HepG2 (cell line): ENCODE measurements at regions not wholly inside any gene's neighbourhood (a gene's known extent, or its start where the extent isn't known, plus 50 kb on each side); places are given as distances from the start of the nearest gene placed in this dataset.

Experiments used
- ATAC-seq: fragments of 200-7000 bp; cut with Tn5 transposase; 3 replicates; pipeline ENCODE4 v1.9.1; 2020; ENCODE audit warnings: mild to moderate bottlenecking, moderate library complexity
- BruUV-seq: library from RNA; stranded (reverse); fragments of 400-500 nt; replicated peaks from 2 replicates; lab custom pipeline; 2021; lab: Mats Ljungman, UMichigan
- CTCF ChIA-PET: fragments of 300-600 bp; formaldehyde crosslinking; extraction: SDS; loops from one replicate; lab custom pipeline; 2021; ENCODE audit warnings: low total read pairs, inconsistent platforms, low intra/inter-chr PET ratio; lab: Yijun Ruan, JAX
- POLR2A ChIA-PET: fragments of 350-600 bp; sonication (Branson Sonifier 250); formaldehyde crosslinking; loops from one replicate; lab custom pipeline; 2020; ENCODE audit warnings: antibody characterized with exemption, inconsistent platforms; lab: Yijun Ruan, JAX
- DNase-seq: peaks from one replicate; pipeline ENCODE4 v3.0.0-alpha.2; 2015; ENCODE audit warnings: low spot score
- FAIRE-seq: peaks from 3 replicates; lab custom pipeline; 2011; peaks lifted over from hg19 to GRCh38; lab: Jason Lieb, UNC
- H2AFZ ChIP-seq: one replicate; pipeline ENCODE4 v1.6.1; 2011; ENCODE audit warnings: low read length, inconsistent platforms
- H3K27ac ChIP-seq: fragments of 300-600 bp; 3 replicates; pipeline ENCODE4 v1.8.0; 2011; ENCODE audit warnings: mixed run types, mild to moderate bottlenecking, mixed read lengths, low read length, inconsistent platforms; ENCODE audit not compliant: insufficient read depth; ENCODE audit errors: extremely low read length
- H3K27me3 ChIP-seq, 2 experiments: fragments of 200-600 bp in 1 of 2; 2 replicates in 1 of 2; 3 replicates in 1 of 2; pipeline versions ENCODE4 v1.6.0 to v1.8.0; 2011; ENCODE audit warnings: low read length in 2 of 2, mild to moderate bottlenecking in 2 of 2, moderate library complexity in 2 of 2, inconsistent platforms in 1 of 2; ENCODE audit not compliant: insufficient read depth in 2 of 2, control insufficient read depth in 1 of 2
- H3K36me3 ChIP-seq, 2 experiments: fragments of 200-600 bp in 1 of 2; replicated peaks in 1 of 2; 2 replicates in 1 of 2; 3 replicates in 1 of 2; pipeline versions ENCODE4 v1.5.1 to v1.8.0; 2011; ENCODE audit warnings: low read length in 2 of 2, inconsistent platforms in 1 of 2; ENCODE audit not compliant: insufficient read depth in 2 of 2, control insufficient read depth in 1 of 2
- H3K4me1 ChIP-seq: 2 replicates; pipeline ENCODE4 v1.5.1; 2012; ENCODE audit warnings: low read length, inconsistent platforms; ENCODE audit not compliant: insufficient read depth
- H3K4me2 ChIP-seq: 2 replicates; pipeline ENCODE4 v1.6.0; 2011; ENCODE audit warnings: low read depth, low read length, inconsistent platforms
- H3K4me3 ChIP-seq, 3 experiments: fragments of 200-600 bp in 1 of 3; sonication (generic), shearing (Covaris generic) in 1 of 3; replicated peaks in 1 of 3; 2 replicates each; pipeline ENCODE4 v1.5.1; 2011 to 2016; ENCODE audit warnings: low read length in 3 of 3, inconsistent platforms in 2 of 3, low read depth in 2 of 3, mild to moderate bottlenecking in 2 of 3, control low read depth in 1 of 3, mixed read lengths in 1 of 3; ENCODE audit not compliant: insufficient read depth in 1 of 3
- H3K79me2 ChIP-seq: one replicate; pipeline ENCODE4 v1.6.1; 2011; ENCODE audit warnings: low read length, inconsistent platforms; ENCODE audit not compliant: insufficient read depth
- H3K9ac ChIP-seq: 2 replicates; pipeline ENCODE4 v1.6.0; 2011; ENCODE audit warnings: mild to moderate bottlenecking, low read depth, low read length, inconsistent platforms; ENCODE audit not compliant: insufficient read depth
- H3K9me3 ChIP-seq: 2 replicates; pipeline ENCODE4 v1.5.1; 2012; ENCODE audit warnings: mild to moderate bottlenecking, low read length
- H4K20me1 ChIP-seq: 2 replicates; pipeline ENCODE4 v1.6.0; 2011; ENCODE audit warnings: inconsistent platforms, mild to moderate bottlenecking, low read length, moderate library complexity; ENCODE audit not compliant: insufficient read depth
- AHR ChIP-seq: IDR thresholded peaks from 2 replicates; pipeline ENCODE4 v1.6.1; 2018; ENCODE audit warnings: missing genetic modification reagents, missing compliant biosample characterization
- JDP2 ChIP-seq: sonication (generic); formaldehyde crosslinking; IDR thresholded peaks from 2 replicates; pipeline ENCODE4 v1.8.1; 2022; ENCODE audit warnings: missing genetic modification reagents, borderline replicate concordance
- LRRFIP1 ChIP-seq: sonication (generic); formaldehyde crosslinking; conservative IDR thresholded peaks from 2 replicates; pipeline ENCODE4 v1.4.0; 2020; ENCODE audit warnings: missing genetic modification reagents
- MTF1 ChIP-seq: sonication (generic); formaldehyde crosslinking; IDR thresholded peaks from 2 replicates; pipeline ENCODE4 v1.5.0; 2020; ENCODE audit warnings: missing genetic modification reagents
- MTF2 ChIP-seq: sonication (generic); formaldehyde crosslinking; IDR thresholded peaks from 2 replicates; pipeline ENCODE4 v1.5.0; 2020; ENCODE audit warnings: missing genetic modification reagents, borderline replicate concordance
- PAX8 ChIP-seq: sonication (generic); formaldehyde crosslinking; IDR thresholded peaks from 2 replicates; pipeline ENCODE4 v1.8.0; 2022; ENCODE audit warnings: mild to moderate bottlenecking, missing genetic modification reagents, borderline replicate concordance
- PTBP1 ChIP-seq: fragments of 200-400 bp; formaldehyde crosslinking; IDR thresholded peaks from 2 replicates; pipeline ENCODE4 v1.6.1; 2018; ENCODE audit warnings: low read length, low read depth; ENCODE audit not compliant: poor library complexity, severe bottlenecking
- RAD21 ChIP-seq: fragments of 450-650 bp; formaldehyde crosslinking; IDR thresholded peaks from 2 replicates; pipeline ENCODE4 v1.5.0; 2020; ENCODE audit warnings: mild to moderate bottlenecking
- SRSF1 ChIP-seq: fragments of 200-400 bp; formaldehyde crosslinking; optimal IDR thresholded peaks from 2 replicates; pipeline ENCODE3; 2017; ENCODE audit warnings: mild to moderate bottlenecking, low read depth, low read length, moderate library complexity
- ZNF101 ChIP-seq: sonication (generic); formaldehyde crosslinking; IDR thresholded peaks from 2 replicates; pipeline ENCODE4 v1.4.0; 2020; ENCODE audit warnings: mild to moderate bottlenecking, low read depth, missing genetic modification reagents, borderline replicate concordance
- ZNF205 ChIP-seq: IDR thresholded peaks from 2 replicates; pipeline ENCODE4 v1.6.1; 2018; ENCODE audit warnings: missing biosample characterization, missing genetic modification reagents
- ZNF672 ChIP-seq: sonication (generic); formaldehyde crosslinking; IDR thresholded peaks from 2 replicates; pipeline ENCODE4 v1.8.1; 2022; ENCODE audit warnings: missing genetic modification reagents
- WGBS: methylation state at CpG from one replicate; pipeline ENCODE4 v1.1.6; 2017; ENCODE audit warnings: low lambda C conversion rate; 5-methylcytosine and 5-hydroxymethylcytosine counted together
- in situ Hi-C: cut with HindIII; loops from 2 replicates; pipeline ENCODE4 v1.10.0; 2017; ENCODE audit warnings: low pct_unique_long_range_greater_than_20kb; ENCODE audit not compliant: extremely low pct_ligation_motif_present
- intact Hi-C: fragments of 100-400 bp; cut with micrococcal nuclease; formaldehyde crosslinking; loops from one replicate; pipeline ENCODE4 v1.10.0; 2022; ENCODE audit not compliant: unreplicated experiment

- Histone ChIP-seq H3K9ac (no peak overlapping the region), H3K79me2 (no peaks in the 10 kb centered on the region), H3K4me2 (no peak overlapping the region), H3K4me1 (no peaks in the 10 kb centered on the region), H3K27ac (no peak overlapping the region), H4K20me1 (no peaks in the 10 kb centered on the region), H3K9me3 (no peaks in the 10 kb centered on the region), H3K4me3 (no peak overlapping the region), H2AFZ (no peak overlapping the region)
- WGBS: 21% methylated on average over 8 of the region's 8 CpGs
- intact Hi-C loops: no loop called here
- in situ Hi-C loops: no loop called here
- CTCF ChIA-PET: no interaction called here
- ATAC-seq (no peak), DNase-seq (no peak)
- POLR2A ChIA-PET: no interaction called here
- no TSS peak for BruUV-seq
- TF ChIP-seq PAX8 (CRISPR knock-in tag) (no peak), LRRFIP1 (no peak), ZNF205 (CRISPR knock-in tag) (no peak), PTBP1 (no peak), AHR (CRISPR knock-in tag) (no peak), JDP2 (CRISPR knock-in tag) (no peak), SRSF1 (no peak), RAD21 (CRISPR knock-in tag) (no peak), ZNF101 (CRISPR knock-in tag) (no peak), MTF2 (CRISPR knock-in tag) (no peak), MTF1 (no peak), ZNF672 (CRISPR knock-in tag) (no peak)
- TF ChIP-seq, all 625 proteins: peak for 0
- H3K36me3 ChIP-seq: no peaks in the 10 kb centered on the region
- FAIRE-seq: no peak
- no peaks in the 10 kb centered on the region for H3K27me3 ChIP-seq
These were observed 270.1 kb upstream of the PRICKLE1 start for GRCh38 chr12:42859612-42860011.
